ENCODE measurements at regions not wholly inside any gene's neighbourhood (a gene's known extent, or its start where the extent isn't known, plus 50 kb on each side); places are given as distances from the start of the nearest gene placed in this dataset.

GRCh38 chr21:32130031-32130891 is 148.6 kb downstream of the MIS18A start:
- Mint-ChIP-seq H3K9me3 (peaks cover 16% of the 10 kb centered on the region), H3K27ac (no peak overlapping the region), H3K36me3 (peaks cover 4% of the 10 kb centered on the region), H3K27me3 (ENCODE audit: low read depth) (no peaks in the 10 kb centered on the region), H3K4me3 (no peak overlapping the region), H3K4me1 (peaks cover 22% of the 10 kb centered on the region)
- TF ChIP-seq CTCF (IDR thresholded peaks at IDR 0.05; ENCODE audit: unreplicated experiment) = no peak
- DNase-seq (ENCODE audit: low spot score in 2 of 2, unreplicated experiment in 2 of 2) = no peak

GRCh38 chr21:32127081-32127480 is 151.8 kb downstream of the MIS18A start:
- H3K27ac Mint-ChIP-seq = no peak overlapping the region
- no peak for TF ChIP-seq CTCF (IDR thresholded peaks at IDR 0.05; ENCODE audit: unreplicated experiment)
- H3K36me3 Mint-ChIP-seq = peaks cover 4% of the 10 kb centered on the region
- peaks cover 4% of the 10 kb centered on the region for H3K4me1 Mint-ChIP-seq
- no peak for DNase-seq (ENCODE audit: low spot score in 2 of 2, unreplicated experiment in 2 of 2)
- H3K9me3 Mint-ChIP-seq = peaks cover 39% of the 10 kb centered on the region
- H3K27me3 Mint-ChIP-seq (ENCODE audit: low read depth) = no peaks in the 10 kb centered on the region
- no peak overlapping the region for H3K4me3 Mint-ChIP-seq

DNA sequence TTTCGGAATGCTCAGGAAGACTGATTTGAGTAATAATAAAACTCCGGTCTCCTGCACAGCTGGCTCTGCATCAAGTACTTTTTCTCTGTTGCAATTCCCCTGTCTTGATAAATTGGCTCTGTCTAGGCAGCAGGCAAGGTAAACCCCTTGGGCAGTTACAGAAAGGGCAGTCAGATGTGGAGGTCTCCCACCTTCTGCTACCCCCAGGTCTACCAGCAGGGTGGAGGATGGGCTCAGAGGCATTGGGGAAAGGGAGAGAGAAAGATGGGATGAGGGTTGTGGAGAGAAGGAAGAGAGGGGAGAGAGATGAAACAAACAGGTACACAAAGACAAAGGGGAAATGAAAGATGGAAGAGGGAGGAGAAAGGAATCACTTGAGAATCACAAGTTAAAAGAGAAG is 156.8 kb downstream of the MIS18A start:
- no peak for DNase-seq (ENCODE audit: low spot score in 2 of 2, unreplicated experiment in 2 of 2)
- Mint-ChIP-seq H3K9me3 (peaks cover 38% of the 10 kb centered on the region), H3K27ac (no peak overlapping the region), H3K4me1 (peaks cover 3% of the 10 kb centered on the region), H3K27me3 (ENCODE audit: low read depth) (no peaks in the 10 kb centered on the region), H3K4me3 (no peak overlapping the region), H3K36me3 (no peaks in the 10 kb centered on the region)
- no peak for TF ChIP-seq CTCF (IDR thresholded peaks at IDR 0.05; ENCODE audit: unreplicated experiment)

GRCh38 chr21:32120230-32120629 is 158.6 kb downstream of the MIS18A start:
- Mint-ChIP-seq H3K36me3 (no peaks in the 10 kb centered on the region), H3K9me3 (peaks cover 34% of the 10 kb centered on the region), H3K4me1 (peaks cover 3% of the 10 kb centered on the region), H3K27ac (no peak overlapping the region), H3K27me3 (ENCODE audit: low read depth) (no peaks in the 10 kb centered on the region), H3K4me3 (no peak overlapping the region)
- no peak for DNase-seq (ENCODE audit: low spot score in 2 of 2, unreplicated experiment in 2 of 2)
- no peak for TF ChIP-seq CTCF (IDR thresholded peaks at IDR 0.05; ENCODE audit: unreplicated experiment)

DNA sequence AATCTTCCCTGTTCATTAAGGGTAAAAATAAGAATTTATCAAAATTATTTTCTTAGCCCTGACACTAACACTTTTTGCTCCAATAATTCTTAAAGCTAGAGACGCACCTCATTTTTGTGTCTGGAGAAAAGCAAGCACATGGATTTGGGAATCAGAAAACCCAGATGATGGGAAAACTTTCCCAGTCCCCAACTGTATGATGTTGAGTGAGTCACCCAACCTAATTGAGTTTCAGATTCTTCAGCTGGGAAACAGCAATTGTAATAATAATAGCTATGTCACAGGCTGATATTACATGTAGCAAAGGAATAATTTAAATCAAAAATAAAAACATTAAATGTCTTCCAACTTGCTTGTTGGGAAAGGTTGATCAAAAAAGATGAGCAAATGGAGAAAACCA is 159.0 kb downstream of the MIS18A start:
- Mint-ChIP-seq H3K36me3 (no peaks in the 10 kb centered on the region), H3K4me1 (peaks cover 3% of the 10 kb centered on the region), H3K27me3 (ENCODE audit: low read depth) (peaks cover 2% of the 10 kb centered on the region), H3K27ac (no peak overlapping the region), H3K9me3 (peaks cover 34% of the 10 kb centered on the region), H3K4me3 (no peak overlapping the region)
- TF ChIP-seq CTCF (IDR thresholded peaks at IDR 0.05; ENCODE audit: unreplicated experiment) = no peak
- DNase-seq (ENCODE audit: low spot score in 2 of 2, unreplicated experiment in 2 of 2) = no peak
